HG03432 (cell line): ENCODE measurements at regions not wholly inside any gene's neighbourhood (a gene's known extent, or its start where the extent isn't known, plus 50 kb on each side); places are given as distances from the start of the nearest gene placed in this dataset.

Experiments
- ATAC-seq: cut with Tn5 transposase; IDR thresholded peaks from one replicate; pipeline ENCODE4 v1.9.1; 2021; ENCODE audit warnings: mild to moderate bottlenecking, moderate library complexity; ENCODE audit not compliant: unreplicated experiment

DNA sequence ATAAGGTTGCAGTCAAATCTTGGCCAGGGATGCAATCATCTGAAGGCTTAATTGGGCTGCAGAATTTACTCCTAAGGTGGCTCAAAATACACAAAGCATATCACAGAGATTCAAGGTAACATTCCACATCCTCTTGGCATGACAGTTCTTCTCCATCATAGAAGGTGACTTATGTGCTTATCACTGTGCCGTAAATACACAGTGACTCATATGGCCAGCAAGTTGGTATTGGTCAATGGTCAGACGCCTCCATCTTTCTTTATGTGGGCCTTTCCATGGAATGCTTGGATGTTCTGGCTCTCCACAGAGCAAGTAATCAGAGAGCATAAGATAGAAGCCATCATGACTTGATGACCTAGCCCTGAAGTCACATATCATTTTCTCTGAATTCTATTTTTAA is 168.8 kb upstream of the ST8SIA2 start:
- no peak for ATAC-seq

DNA sequence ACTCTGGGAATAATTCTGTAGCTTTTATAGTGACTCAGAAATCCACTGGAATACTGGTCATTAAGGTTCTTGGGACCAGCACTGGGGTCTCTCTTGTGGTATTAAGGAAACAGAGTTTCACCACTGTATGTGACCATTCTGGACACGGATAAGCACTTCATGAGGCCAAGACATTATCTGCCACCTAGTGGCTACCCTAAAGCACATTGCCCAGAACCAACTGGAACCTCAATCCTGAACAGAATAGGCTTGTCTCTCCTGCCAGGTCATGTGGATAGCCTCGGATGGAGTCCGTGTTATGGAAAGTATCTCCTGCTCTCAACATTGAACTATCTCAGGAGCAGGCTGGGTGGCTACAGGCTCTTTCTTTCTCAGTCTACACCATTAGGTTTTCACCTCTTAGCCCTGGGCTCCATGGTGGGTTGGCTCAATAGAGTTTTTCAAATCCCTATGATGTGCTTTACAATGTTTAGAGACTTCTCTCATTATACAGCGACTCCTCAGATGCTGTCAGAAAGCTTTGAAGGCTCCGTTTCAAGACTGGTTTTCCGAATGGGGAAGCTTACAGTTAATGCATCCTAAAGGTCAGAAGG is 167.6 kb upstream of the ST8SIA2 start:
- peak; percentile 48 for ATAC-seq

DNA sequence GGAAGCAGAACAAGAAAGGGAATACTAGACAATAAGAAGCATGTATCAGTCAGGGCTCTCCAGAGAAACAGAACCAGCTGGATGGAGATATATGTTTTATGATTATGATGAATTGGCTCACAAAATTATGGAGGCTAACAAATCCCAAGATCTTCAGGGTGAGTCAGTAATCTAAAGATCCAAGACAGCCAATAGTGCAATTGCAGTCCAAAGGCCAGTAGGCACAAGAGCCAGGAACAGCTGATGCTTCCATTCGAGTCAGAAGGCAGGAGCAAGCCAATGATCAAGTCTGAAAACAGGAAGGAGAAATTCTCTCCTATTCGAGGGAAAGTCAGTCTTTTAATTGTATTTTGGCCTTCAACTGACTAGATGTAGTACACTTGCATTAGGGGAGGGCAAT is 164.9 kb upstream of the ST8SIA2 start:
- ATAC-seq: no peak

DNA sequence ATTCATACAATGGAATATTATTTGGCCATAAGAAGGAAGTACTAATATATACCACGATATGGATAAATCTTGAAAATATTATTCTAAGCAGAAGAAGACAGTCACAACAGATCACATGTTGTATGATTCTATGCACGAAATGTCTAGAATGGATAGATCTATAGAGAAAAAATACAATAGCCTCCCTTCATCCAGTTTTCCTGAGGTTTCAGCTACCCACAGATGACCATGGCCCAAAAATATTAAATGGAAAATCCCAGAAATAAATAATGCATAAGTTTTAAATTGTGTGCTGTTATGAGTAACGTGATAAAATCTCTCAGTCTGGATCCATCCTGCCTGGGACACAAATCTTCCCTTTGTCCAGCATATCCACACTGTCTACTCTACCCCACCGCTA is 162.2 kb upstream of the ST8SIA2 start:
- ATAC-seq: no peak

DNA sequence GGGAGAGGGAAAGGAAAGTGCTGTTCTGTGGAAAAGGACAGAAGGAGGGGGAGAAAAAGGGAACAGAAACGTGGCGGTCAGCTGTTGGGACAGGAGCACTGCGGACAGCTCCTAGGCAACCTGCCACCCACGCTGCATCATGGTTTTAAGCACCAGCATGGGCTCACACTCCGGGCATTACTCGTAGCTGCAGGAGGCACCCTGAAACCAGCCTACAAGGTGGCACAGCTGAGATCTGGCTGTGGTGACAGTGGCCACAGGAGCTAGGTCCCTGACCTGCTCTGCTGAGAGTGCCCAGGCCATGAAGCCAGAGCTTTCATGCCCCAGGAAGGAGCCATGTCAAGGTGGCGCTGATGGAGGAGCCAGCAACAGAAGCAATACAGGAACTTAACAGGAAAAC is 161.4 kb upstream of the ST8SIA2 start:
- no peak for ATAC-seq

DNA sequence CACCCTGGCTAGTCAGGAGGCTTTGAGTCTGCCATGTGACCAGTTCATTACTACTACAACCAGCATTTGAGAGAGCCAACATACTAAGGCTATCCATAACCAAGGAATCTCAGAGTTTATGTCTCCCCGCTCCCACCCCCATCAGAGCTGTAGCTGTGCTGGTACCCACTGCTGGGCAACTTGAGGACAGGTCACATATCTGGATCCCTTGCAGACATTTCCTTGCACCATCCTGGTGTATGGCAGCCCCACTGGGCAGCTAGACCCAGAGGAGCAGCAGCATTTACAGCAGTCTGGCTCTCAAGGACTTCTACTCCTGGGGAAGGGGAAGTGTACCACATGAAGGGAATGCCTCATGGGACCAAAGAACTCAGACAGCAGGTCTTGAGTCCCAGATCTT is 160.8 kb upstream of the ST8SIA2 start:
- ATAC-seq: no peak

DNA sequence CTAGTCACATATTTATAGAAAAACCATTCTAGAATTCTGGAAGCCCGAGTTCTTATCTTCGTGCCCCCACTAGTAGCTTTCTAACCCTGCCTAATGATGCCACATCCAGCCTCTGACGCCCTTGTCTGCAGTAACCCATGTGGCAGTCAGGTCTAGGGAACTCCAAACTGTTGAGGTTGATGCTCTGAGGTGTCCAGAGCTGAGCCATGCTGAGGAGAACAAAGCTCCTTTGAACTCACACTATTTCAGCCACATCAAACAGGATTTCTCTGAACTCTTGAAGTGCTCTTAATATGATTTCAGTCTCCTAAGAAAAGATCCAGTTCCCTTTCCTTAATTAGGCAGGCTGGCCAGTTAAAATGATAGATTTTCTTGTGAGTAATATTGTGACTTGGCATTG is 150.5 kb upstream of the ST8SIA2 start:
- ATAC-seq: no peak

DNA sequence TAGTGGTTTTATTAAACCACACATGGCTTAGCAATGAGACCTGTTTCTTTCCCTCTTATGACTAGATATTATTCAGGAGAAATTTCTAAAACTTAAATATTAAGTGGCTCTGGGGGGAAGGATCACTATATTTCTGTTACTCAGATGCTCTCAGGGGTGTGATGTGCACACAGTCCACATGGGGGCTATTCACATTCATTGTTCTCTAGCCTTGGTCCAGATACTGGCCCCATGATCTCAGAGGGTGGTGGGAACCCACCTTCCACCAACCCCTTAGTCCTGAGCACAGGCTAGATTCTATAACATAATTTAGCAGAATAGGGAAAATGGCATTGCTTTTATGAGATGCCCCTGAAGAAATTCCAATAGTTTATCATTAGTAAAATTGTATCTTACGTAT is 149.0 kb upstream of the ST8SIA2 start:
- no peak for ATAC-seq

DNA sequence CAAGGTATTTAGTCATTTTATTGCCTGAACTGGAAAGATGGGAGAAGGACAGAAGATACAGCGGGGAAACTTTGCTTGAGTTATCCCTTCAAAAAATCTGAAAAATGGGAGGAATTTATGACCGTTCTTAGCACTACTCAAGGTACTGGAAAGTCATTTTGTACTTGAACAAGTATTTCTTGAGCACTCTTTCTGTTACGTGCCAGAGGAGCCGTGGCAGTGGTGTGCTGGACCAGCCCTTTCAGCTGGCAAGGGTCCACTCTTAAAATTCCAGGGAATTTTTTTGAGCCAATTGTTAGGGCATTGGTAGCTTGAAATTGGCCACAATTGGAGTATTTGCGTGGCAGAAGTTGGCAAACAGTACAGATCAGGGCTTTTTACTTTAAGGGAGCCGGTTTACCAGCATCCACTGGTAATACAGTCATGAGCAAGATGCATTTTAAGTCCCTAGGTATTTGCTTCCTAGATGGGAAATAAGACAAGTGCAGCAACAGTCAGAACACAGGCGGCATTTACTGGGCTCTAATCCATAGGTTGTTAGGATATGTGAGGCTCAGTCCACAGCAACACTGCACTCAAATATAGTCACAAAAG is 145.9 kb upstream of the ST8SIA2 start:
- no peak for ATAC-seq

DNA sequence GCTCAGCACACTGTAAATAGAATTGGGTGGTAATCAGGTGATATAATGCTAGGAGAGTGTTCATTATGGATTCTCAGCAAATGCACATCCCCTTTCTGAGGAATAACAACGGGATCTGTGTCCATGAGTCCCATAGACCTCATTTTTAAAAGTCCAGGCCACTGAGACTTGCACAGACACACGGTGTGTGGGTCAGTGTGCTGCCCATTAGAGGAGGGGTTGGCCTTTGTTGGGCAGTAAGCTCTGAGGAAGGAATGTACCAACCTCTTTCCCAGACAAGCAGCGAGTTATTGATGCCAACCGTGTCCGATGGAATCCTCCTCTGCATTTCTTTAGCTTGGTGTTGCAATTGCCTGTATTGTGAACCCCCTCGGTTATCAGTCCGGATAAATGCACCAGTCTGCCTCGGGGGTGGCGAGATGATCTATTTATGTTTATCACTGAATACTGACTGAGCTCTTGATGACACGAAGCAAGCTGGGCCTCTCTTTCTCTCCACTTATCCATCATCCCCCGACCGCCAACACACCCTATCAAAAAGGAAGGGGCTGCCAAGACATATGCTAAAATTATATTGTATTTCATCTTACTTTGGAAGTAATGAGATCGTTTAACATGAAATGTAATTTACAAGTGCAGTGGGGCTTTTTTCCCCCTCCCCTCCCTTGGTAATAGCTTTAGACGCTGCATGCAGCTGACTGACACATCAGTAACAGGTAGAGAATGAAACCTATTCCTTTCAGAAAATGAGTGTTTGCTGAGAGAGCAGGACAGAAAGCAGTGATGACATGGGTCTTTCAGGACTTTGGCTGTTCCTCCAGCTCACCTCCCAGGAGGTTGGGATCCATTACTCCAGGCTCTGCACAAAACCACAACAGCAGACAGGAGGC is 126.6 kb upstream of the ST8SIA2 start:
- ATAC-seq: no peak

DNA sequence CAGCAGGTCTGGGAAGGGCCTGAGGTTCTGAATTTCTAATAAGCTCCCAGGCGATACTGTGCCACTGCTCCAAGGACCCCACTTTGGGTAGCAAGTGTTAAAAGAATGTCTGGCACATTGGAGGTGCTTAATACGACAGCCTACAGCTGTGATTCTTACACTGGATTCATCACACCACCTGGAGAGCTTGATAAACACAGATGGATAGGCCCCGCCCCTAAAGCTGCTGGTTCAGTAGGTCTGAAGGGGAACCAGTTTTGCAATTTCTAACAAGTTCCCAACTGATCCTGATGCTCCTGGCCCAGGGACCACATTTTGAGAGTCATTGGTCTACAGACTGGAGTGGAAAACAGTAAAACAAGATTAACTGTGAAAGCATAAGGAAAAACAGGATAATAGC is 124.8 kb upstream of the ST8SIA2 start:
- ATAC-seq: no peak

DNA sequence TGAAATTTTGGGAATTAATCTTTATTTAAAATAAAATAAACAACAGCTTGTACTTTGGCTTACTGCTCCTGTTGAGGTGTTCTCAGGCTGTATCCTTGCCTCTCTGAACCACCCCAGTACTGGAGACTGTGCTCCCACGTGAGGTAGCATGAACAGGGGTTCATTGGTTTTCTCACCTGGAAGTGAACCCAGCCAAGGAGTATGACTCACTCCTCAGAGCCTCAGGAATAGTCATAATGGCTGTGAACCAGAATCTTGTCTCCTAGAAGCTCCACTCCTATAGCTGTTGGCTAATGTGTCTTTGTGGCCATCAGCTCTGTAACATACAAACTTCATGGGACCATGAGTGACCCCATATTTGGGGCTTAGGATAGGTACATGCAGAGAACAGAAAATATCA is 122.5 kb upstream of the ST8SIA2 start:
- no peak for ATAC-seq

DNA sequence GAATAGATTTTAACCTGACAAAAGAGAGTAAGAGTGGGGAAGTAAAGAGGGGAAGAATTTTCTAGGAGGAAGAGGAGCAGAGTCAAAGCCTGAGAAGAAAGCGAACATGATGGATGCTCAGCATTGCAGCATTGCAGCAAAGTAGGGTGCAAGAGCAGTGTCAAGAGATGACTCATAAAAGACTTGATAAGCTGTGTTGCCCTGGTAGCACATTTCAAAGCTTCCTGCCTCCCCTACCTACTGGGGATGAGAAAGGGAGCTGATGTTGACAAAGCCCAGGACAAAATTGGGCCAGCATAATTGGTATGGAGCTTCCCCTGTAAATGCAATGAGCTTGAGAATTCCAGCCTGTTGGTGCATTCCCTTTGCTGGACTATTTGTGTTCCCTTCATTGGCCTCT is 121.6 kb upstream of the ST8SIA2 start:
- no peak for ATAC-seq

DNA sequence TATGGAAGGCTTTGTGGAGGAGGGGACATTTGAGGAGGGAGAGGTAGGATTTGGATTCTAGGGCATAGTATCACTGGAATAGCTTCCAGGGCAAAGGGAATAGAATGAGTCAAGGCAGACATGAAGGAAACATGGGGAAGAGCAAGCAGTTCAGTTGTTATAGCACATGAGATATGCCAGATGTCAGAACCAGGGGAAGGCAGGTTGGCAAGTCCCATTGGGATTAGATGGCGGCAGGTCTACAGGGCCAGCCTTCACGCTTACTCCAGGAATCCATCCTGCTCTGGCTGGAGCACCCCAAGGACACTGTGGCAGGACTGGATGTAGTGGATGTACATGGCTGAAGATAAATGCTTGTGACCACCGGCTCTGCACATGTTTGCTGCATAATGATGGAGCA is 120.4 kb upstream of the ST8SIA2 start:
- no peak for ATAC-seq

DNA sequence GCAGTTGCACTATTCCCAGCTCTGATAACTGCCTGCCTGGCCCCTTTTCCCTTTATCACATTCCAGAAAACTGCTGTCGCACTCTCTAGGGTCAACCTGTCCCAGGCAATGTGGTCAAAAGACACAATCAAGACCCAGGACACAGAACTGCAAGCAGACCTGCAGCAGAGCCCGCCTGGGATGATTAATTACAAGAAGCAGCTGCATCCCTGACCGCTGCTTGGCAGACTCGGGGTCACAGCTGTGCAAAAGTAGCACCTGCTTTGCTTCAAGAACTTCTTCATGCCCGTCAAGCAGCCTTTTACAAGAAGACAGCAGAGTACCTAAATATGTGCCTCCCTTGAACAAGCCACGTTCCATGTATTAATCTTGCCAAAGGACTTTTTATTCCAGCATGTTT is 120.0 kb upstream of the ST8SIA2 start:
- no peak for ATAC-seq

DNA sequence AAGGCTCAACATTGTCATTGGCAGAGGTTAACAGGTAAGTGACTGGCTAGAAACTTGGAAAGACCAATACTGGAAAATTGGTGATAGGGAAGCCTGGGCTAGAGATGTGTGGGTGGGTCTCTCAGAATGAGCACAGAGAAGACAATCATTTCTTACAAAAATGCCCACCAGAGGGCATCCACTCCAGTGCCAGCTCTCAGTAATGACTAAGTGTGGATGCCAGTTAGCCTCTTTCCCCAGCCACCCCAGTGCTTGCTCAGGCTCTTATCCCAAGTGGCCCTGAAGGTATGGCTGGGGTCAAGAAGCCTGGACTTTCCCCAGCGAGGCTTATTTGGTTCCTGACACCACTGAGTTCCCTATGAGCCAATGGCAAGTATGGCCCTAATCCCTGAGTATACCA is 115.9 kb upstream of the ST8SIA2 start:
- no peak for ATAC-seq

DNA sequence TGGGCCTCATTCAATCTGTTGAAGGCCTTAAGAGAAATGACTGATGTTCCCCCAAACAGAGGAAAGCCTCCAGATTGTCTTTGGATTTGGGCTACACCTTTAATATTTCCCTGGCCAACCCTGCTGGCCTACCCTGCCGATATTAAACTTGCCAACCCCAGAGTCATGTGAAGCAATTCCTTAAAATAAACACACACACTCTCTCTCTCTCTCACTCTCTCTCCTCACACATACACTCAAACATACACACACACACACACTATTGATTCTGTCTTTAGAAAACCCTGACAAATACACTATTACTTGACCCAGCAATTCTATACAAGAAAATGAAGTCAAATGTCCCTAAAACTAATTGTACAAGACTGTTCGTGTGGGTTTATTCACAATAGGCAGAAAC is 109.9 kb upstream of the ST8SIA2 start:
- ATAC-seq: no peak

DNA sequence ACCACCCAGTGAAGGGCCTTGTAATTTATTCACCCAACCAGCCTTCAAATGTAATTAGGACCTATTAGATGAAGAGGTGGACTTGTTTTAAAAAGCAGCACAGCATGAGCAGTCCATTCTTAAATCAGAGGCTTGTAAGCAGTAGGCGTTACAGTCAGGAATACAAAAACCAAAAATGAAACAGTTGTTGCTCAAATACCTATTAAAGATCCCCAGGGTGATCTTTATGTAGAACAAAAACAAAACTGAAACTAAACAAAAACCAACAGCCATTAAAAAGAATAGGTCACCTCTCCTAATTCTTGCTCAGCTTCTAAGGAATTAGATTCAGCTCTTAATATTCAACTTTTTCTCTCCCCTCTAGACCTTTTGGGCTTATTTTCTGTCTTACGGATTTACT is 104.9 kb upstream of the ST8SIA2 start:
- ATAC-seq: peak; percentile 93

DNA sequence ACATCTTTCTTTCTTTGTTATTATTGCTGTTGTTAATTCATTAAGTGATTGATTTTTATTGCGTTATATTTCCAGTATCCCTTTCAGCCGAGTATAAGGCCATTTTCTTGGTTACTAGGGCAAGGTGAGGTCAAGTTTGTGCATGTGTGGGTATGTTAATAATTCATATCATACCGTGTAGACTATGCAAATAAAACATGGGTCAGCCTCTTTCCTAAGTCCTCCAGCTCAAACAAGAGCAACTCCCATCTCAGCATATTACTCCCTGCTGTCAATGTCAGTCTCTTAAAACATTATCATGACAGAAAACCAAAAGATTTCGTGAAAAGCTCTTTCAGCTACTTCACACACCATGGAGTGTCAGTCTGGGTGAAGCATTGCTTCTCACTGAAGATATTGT is 103.9 kb upstream of the ST8SIA2 start:
- ATAC-seq: no peak

DNA sequence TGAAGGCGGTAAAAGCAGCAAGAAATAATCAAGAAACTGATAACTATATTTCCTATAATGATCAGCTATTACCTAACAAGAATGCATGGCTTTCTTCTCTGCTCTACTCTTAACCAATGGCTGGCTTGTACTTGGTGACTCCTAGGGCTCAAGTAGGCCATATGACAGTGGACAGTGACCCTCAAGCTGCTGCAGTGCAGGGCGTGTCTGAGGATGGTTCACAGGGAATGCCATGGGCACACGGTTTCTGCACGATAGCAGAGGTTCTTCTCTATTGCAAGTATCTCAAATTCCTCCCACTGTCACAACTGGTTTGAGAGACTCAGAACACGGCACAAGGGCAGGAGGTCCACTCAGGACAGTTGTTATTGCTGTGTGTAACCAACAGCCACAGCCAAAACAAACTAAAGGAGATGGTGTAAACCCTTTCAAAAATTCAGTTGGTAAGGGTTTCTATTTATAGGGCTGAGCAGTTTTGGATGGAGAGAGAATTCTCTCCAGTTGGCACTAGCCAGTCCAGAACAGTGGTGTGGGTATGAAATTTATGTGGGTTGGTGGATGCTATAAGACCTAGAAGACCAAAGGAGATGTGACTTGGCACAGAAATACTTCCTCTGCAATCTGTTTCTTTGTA is 103.2 kb upstream of the ST8SIA2 start:
- ATAC-seq: no peak

DNA sequence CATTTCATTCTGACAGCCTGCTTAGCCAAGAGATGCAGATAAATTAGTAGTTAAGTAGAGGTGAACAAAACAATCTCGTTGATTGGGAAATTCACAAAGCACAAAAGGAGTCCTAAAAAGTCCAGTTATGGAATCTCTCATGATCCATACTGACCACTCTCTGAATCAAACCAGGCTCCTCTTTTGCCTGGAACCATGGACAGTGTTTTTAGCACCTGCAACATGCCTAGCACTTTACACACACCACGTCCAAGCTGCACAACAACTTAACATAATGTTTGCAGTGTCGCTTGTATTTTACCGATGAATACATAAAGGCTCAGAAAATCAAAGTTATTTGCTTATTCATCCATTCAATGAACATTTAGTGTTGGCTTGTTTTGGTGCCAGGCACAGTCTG is 101.8 kb upstream of the ST8SIA2 start:
- ATAC-seq: no peak

DNA sequence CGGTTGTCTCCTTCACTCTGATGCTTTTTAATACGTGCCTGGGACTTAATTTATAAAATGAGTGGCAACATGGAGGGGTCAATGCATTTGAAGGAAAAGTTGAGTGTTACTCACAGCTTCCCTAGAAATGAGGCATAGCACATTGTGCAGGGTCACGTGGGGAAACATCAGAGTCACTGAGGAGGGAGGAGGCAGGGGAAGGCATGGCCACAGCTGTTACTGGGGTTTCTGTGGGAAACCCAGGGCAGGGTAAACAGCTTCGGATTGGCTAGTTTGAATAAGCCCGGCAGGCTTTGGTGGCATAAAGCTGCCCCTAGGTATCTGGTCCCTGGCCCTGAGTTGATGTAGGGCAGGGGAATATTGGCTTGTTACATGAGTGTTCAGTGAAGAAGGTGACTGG is 98.9 kb upstream of the ST8SIA2 start:
- ATAC-seq: no peak
